NCI-H187 treated with DMSO at 0.1 percent for 48 hours (cell line): ENCODE measurements at regions not wholly inside any gene's neighbourhood (a gene's known extent, or its start where the extent isn't known, plus 50 kb on each side); places are given as distances from the start of the nearest gene placed in this dataset.
"Not testable (repeated sequence)": the region's sequence is repeated elsewhere in the genome, so short reads cannot be mapped to it uniquely, and the experiment has no call there.

Experiments used
- DNase-seq: peaks from one replicate; lab custom pipeline; 2025; lab: John Stamatoyannopoulos, UW

GRCh38 chr18:43735570-43735969 lies 458.3 kb upstream of the SYT4 start:
- DNase-seq: no peak

- DNase-seq: no peak
These were observed 467.9 kb upstream of the SYT4 start for GRCh38 chr18:43744960-43745745.

GRCh38 chr18:43751203-43751602 lies 473.9 kb upstream of the SYT4 start:
- DNase-seq: no peak

- DNase-seq: no peak
These were observed 474.5 kb upstream of the SYT4 start for GRCh38 chr18:43751835-43752234.

GRCh38 chr18:43757273-43757672 lies 480.0 kb upstream of the SYT4 start:
- DNase-seq: no peak

- no peak for DNase-seq
These were observed 481.4 kb upstream of the SYT4 start for GRCh38 chr18:43758734-43759133.

GRCh38 chr18:43760010-43760409 lies 482.7 kb upstream of the SYT4 start:
- no peak for DNase-seq

GRCh38 chr18:43772907-43773306 lies 495.6 kb upstream of the SYT4 start:
- no peak for DNase-seq

GRCh38 chr18:43774497-43774896 lies 497.2 kb upstream of the SYT4 start:
- no peak for DNase-seq

- DNase-seq: no peak
These were observed 498.3 kb upstream of the SYT4 start for GRCh38 chr18:43775591-43775990.

GRCh38 chr18:43776997-43777396 lies 499.7 kb upstream of the SYT4 start:
- no peak for DNase-seq

- no peak for DNase-seq
These were observed 500.5 kb upstream of the SYT4 start for GRCh38 chr18:43777636-43778304.

GRCh38 chr18:43780782-43781340 lies 503.6 kb upstream of the SYT4 start:
- DNase-seq: no peak

- no peak for DNase-seq
These were observed 507.9 kb upstream of the SYT4 start for GRCh38 chr18:43785158-43785557.

- no peak for DNase-seq
These were observed 509.6 kb upstream of the SYT4 start for GRCh38 chr18:43786893-43787292.

GRCh38 chr18:43787721-43788120 lies 510.4 kb upstream of the SYT4 start:
- not testable (repeated sequence) for DNase-seq

- DNase-seq: no peak
These were observed 512.1 kb upstream of the SYT4 start for GRCh38 chr18:43789234-43790000.

- no peak for DNase-seq
These were observed 516.6 kb upstream of the SYT4 start for GRCh38 chr18:43793910-43794309.

- no peak for DNase-seq
These were observed 517.1 kb upstream of the SYT4 start for GRCh38 chr18:43794363-43794762.

GRCh38 chr18:43797347-43797746 lies 520.1 kb upstream of the SYT4 start:
- no peak for DNase-seq

GRCh38 chr18:43800584-43800983 lies 523.3 kb upstream of the SYT4 start:
- DNase-seq: no peak

- DNase-seq: no peak
These were observed 528.4 kb upstream of the SYT4 start for GRCh38 chr18:43805646-43806194.
